RWPE1 (cell line): ENCODE measurements at regions not wholly inside any gene's neighbourhood (a gene's known extent, or its start where the extent isn't known, plus 50 kb on each side); places are given as distances from the start of the nearest gene placed in this dataset.
"Not testable (repeated sequence)": the region's sequence is repeated elsewhere in the genome, so short reads cannot be mapped to it uniquely, and the experiment has no call there.

ENCODE experiments used
- CTCF ChIA-PET: fragments of 350-600 bp; sonication (Branson Sonifier 250); formaldehyde crosslinking; extraction: SDS; loops from one replicate; lab custom pipeline; 2021; lab: Yijun Ruan, JAX
- POLR2A ChIA-PET: fragments of 400-600 bp; formaldehyde crosslinking; extraction: SDS; loops from one replicate; lab custom pipeline; 2020; ENCODE audit warnings: antibody characterized with exemption; ENCODE audit not compliant: low non-redundant PET; lab: Yijun Ruan, JAX
- DNase-seq: peaks from one replicate; pipeline ENCODE4 v3.0.0; 2012; ENCODE audit warnings: low spot score
- H3K27ac ChIP-seq: fragments of 450-650 bp; 2 replicates; pipeline ENCODE4 v1.5.1; 2017
- CTCF ChIP-seq: fragments of 450-650 bp; conservative IDR thresholded peaks from 2 replicates; pipeline ENCODE4 v1.5.1; 2017; ENCODE audit warnings: low read depth, mild to moderate bottlenecking

DNA sequence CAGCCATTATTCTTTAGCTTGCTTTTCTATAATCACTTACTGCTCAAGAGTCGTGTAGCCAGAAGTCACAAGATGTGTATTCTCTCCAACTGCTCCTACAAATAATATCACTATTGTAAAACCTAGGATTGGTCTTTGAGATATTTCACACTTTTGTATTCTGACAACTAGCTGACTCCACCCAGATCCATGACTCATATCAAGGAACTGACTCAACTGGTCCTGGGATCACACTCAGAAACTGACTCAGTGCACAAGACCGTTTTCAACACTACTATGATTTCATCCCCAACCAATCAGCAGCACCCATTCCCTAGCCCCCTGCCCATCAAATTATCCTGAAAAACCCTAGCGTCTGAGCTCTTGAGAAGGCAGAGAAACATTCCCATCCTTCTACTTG lies 56.5 kb upstream of the ORC5 start:
- ChIA-PET POLR2A (no interaction called here), CTCF (no interaction called here)
- no peak overlapping the region for H3K27ac ChIP-seq
- TF ChIP-seq CTCF, result no peak
- peak; percentile 30 for DNase-seq

- H3K27ac ChIP-seq, result no peak overlapping the region
- peak; percentile 38 for DNase-seq
- ChIA-PET CTCF (interaction anchor here (0.6 to 1.0 kb wide), 6 partner anchors 36 to 849 kb away, joined by 3 to 6 read pairs (median 4); no protein-coding TSS in a partner anchor), POLR2A (no interaction called here)
- peak; percentile 78 for TF ChIP-seq CTCF
Observed at GRCh38 chr7:104267701-104268368, 60.0 kb upstream of the ORC5 start.

DNA sequence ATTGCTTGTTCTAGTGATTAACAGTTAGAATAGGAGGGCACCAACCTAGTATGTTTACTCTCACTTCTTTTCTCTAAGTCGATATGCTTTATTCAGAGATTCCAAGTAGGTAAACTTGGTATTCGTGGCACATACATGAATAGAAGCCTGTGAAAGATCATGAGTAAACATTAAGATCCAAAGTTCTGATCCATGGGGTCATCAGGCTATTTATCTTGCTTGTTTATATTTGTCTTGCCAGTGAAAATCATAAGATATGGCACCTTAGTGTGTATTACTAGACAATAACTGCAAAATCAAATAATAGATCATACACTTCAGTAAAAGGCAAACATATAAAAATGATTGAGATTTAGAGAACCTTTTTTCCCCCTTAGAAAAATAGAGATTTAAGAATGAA lies 56.5 kb upstream of the LHFPL3 start:
- H3K27ac ChIP-seq, result no peak overlapping the region
- no peak for DNase-seq
- no peak for TF ChIP-seq CTCF
- CTCF ChIA-PET, result no interaction called here
- POLR2A ChIA-PET, result no interaction called here

DNA sequence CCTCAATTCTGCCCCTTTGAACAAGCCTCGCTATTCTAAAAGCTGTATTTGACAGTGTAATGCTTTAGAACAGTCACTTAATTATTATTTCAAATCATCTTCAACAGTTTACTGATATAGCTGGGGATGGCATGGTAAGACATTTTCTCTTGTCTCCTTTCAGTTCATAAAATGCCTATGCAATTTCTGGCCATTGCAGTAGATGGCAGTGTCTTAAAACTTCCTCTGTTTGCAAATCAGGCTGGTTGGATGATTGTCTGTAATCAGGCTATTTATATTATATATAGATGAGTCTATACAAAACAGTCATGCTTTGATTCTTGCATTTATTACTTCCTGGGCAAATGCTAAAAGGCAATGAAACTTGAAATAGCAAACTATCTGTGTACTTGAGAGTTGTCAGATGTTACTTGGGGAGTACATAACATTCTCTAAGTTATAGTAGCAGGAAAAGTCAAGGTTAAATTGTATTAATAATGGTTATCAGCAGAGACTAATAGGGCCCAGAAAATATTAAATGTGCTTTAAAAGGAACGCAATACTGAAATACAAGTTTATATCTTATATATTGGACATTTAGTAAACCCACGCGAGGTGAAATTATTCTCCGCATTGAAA lies 55.5 kb upstream of the LHFPL3 start:
- ChIA-PET CTCF (interaction anchor here (0.6 to 1.6 kb wide), 3 partner anchors 575 to 610 kb away, joined by 3 to 7 read pairs (median 3); no protein-coding TSS in a partner anchor), POLR2A (no interaction called here)
- TF ChIP-seq CTCF, result peak; percentile 84
- DNase-seq, result peak; percentile 37
- H3K27ac ChIP-seq, result no peak overlapping the region

GRCh38 chr7:104275900-104276299 lies 52.5 kb upstream of the LHFPL3 start:
- H3K27ac ChIP-seq, result no peak overlapping the region
- TF ChIP-seq CTCF, result no peak
- POLR2A ChIA-PET, result no interaction called here
- DNase-seq, result no peak
- CTCF ChIA-PET, result no interaction called here

DNA sequence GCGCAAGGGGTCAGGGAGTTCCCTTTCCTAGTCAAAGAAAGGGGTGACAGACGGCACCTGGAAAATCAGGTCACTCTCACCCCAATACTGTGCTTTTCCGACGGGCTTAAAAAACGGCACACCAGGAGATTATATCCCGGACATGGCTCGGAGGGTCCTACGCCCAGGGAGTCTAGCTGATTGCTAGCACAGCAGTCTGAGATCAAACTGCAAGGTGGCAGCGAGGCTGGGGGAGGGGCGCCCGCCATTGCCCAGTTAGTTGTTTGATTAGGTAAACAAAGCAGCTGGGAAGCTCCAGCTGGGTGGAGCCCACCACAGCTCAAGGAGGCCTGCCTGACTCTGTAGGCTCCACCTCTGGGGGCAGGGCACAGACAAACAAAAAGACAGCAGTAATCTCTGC lies 51.7 kb upstream of the LHFPL3 start:
- POLR2A ChIA-PET, DNase-seq, H3K27ac ChIP-seq: not testable (repeated sequence)
- CTCF ChIA-PET, result interaction anchor here (0.7 kb wide), 1 partner anchor 612 kb away, joined by 4 read pairs; no protein-coding TSS in a partner anchor
